HEK293T (cell line): ENCODE measurements at regions not wholly inside any gene's neighbourhood (a gene's known extent, or its start where the extent isn't known, plus 50 kb on each side); places are given as distances from the start of the nearest gene placed in this dataset.

Experiments
- FOXM1 ChIP-seq: fragments of 450-650 bp; IDR thresholded peaks from 2 replicates; pipeline ENCODE4 v1.6.1; 2017; ENCODE audit warnings: mild to moderate bottlenecking, borderline replicate concordance
- NFRKB ChIP-seq: fragments of 450-650 bp; IDR thresholded peaks from 2 replicates; pipeline ENCODE4 v1.6.1; 2016; ENCODE audit warnings: mild to moderate bottlenecking, moderate library complexity
- ZNF384 ChIP-seq: fragments of 450-650 bp; IDR thresholded peaks from 2 replicates; pipeline ENCODE4 v1.6.1; 2016
- TF ChIP-seq, protein P1 (sequence below): fragments of 450-650 bp; IDR thresholded peaks from 2 replicates; pipeline ENCODE4 v1.6.1; 2016

DNA sequence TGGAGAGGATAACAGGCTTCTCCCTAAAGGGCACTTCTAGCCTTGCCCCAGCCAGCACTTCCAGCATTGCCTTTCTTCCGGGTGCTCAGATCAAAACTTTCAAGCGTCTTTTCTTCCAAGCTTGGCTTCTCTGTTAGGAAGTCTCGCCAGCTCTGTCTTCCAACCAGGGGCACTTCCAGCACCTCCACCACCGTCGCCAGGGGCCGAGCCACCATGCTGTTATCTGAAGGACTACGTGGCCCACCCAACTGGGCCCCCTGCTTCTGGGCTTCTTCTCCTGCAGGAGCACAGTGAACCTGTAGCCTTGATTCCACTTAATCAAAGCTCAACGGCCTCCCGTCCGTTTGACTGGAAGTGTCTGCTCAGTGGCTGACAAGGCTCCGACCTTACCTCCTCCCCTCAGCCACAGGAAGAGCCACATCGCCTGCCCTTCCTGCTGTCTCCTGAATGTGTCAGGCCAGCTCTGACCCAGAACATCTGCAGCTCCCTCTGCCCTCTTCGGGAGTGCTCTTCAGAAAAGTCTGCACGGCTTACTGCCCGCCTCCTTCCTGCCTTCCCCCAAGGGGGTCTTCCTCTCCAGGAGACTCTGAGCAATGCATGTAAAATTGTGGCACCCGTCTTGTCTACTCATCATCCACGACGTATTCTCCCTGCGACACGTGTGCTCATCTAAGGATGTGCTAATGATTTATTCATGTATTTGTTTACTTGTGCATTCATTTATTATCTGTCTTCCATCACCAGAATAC is 527.0 kb downstream of the CDH26 start:
- TF ChIP-seq FOXM1 (no peak), NFRKB (no peak), ZNF384 (no peak)
- TF ChIP-seq, protein P1, sequence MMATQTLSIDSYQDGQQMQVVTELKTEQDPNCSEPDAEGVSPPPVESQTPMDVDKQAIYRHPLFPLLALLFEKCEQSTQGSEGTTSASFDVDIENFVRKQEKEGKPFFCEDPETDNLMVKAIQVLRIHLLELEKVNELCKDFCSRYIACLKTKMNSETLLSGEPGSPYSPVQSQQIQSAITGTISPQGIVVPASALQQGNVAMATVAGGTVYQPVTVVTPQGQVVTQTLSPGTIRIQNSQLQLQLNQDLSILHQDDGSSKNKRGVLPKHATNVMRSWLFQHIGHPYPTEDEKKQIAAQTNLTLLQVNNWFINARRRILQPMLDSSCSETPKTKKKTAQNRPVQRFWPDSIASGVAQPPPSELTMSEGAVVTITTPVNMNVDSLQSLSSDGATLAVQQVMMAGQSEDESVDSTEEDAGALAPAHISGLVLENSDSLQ = no peak
